ENCODE measurements at regions not wholly inside any gene's neighbourhood (a gene's known extent, or its start where the extent isn't known, plus 50 kb on each side); places are given as distances from the start of the nearest gene placed in this dataset.

GRCh38 chr13:44785401-44785800 lies 203.9 kb downstream of the NUFIP1 start:
- TF ChIP-seq HNF4G (IDR thresholded peaks at IDR 0.05) (no peak), CTCF (IDR thresholded peaks at IDR 0.05; ENCODE audit: low read depth, low read length, missing input control) (no peak), REST (IDR thresholded peaks at IDR 0.05) (no peak), RAD21 (IDR thresholded peaks at IDR 0.05) (no peak), MAX (IDR thresholded peaks at IDR 0.05) (no peak), RXRA (IDR thresholded peaks at IDR 0.05) (no peak), YY1 (IDR thresholded peaks at IDR 0.05) (no peak)

Measured in liver (tissue), 3 donors.